ENCODE measurements at regions not wholly inside any gene's neighbourhood (a gene's known extent, or its start where the extent isn't known, plus 50 kb on each side); places are given as distances from the start of the nearest gene placed in this dataset.

GRCh38 chr3:16790432-16791400, 94.0 kb upstream of the PLCL2 start:
- no peaks in the 10 kb centered on the region for H3K27me3 ChIP-seq
- H3K4me3 ChIP-seq = no peak overlapping the region
- no peak overlapping the region for H3K27ac ChIP-seq
- intact Hi-C loops (cut with DNase I; ENCODE audit: low total_unique reads) (no loop called here), in situ Hi-C loops (cut with MboI; ENCODE audit: low pct_ligation_motif_present in 1 of 4, low pct_unique_long_range_greater_than_20kb in 1 of 4, low sequenced_read_pairs in 3 of 4) (no loop called here)
- no peak for DNase-seq
- TF ChIP-seq POLR2AphosphoS5 (IDR thresholded peaks at IDR 0.05) = no peak
- no peak for TF ChIP-seq EP300 (IDR thresholded peaks at IDR 0.05; ENCODE audit: low read depth)
- no peak for TF ChIP-seq CTCF (IDR thresholded peaks at IDR 0.05)
- no peak for TF ChIP-seq POLR2A (IDR thresholded peaks at IDR 0.05)
- no peaks in the 10 kb centered on the region for H3K9me3 ChIP-seq
- no peaks in the 10 kb centered on the region for H3K36me3 ChIP-seq
- 86 to 94% methylated on average over 4 to 7 of the region's 7 CpGs for WGBS, 2 donors (ENCODE audit: low coverage in 1 of 2)
- H3K4me1 ChIP-seq = peaks cover 0 to 3% (median 0%) of the 10 kb centered on the region in 4 donors

GRCh38 chr3:16793321-16793720, 91.4 kb upstream of the PLCL2 start:
- H3K36me3 ChIP-seq = no peaks in the 10 kb centered on the region
- TF ChIP-seq EP300 (IDR thresholded peaks at IDR 0.05; ENCODE audit: low read depth) = no peak
- no peak for TF ChIP-seq POLR2AphosphoS5 (IDR thresholded peaks at IDR 0.05)
- TF ChIP-seq POLR2A (IDR thresholded peaks at IDR 0.05) = no peak
- no peak for DNase-seq
- H3K9me3 ChIP-seq = no peaks in the 10 kb centered on the region
- no peaks in the 10 kb centered on the region for H3K27me3 ChIP-seq
- in situ Hi-C loops (cut with MboI; ENCODE audit: low pct_ligation_motif_present in 1 of 4, low pct_unique_long_range_greater_than_20kb in 1 of 4, low sequenced_read_pairs in 3 of 4) (no loop called here), intact Hi-C loops (cut with DNase I; ENCODE audit: low total_unique reads) (no loop called here)
- 74 to 100% methylated on average over 1 to 5 of the region's 5 CpGs for WGBS, 2 donors (ENCODE audit: low coverage in 1 of 2)
- no peak overlapping the region for H3K4me3 ChIP-seq
- H3K27ac ChIP-seq = no peak overlapping the region
- H3K4me1 ChIP-seq = peaks cover 0 to 3% (median 0%) of the 10 kb centered on the region in 4 donors

GRCh38 chr3:16794257-16794656, 90.5 kb upstream of the PLCL2 start:
- no peak for DNase-seq
- Histone ChIP-seq H3K4me3 (no peak overlapping the region), H3K4me1 (peaks cover 0 to 3% (median 0%) of the 10 kb centered on the region in 4 donors), H3K36me3 (no peaks in the 10 kb centered on the region), H3K27ac (no peak overlapping the region), H3K9me3 (no peaks in the 10 kb centered on the region), H3K27me3 (no peaks in the 10 kb centered on the region)
- intact Hi-C loops (cut with DNase I; ENCODE audit: low total_unique reads) = no loop called here
- in situ Hi-C loops (cut with MboI; ENCODE audit: low pct_ligation_motif_present in 1 of 4, low pct_unique_long_range_greater_than_20kb in 1 of 4, low sequenced_read_pairs in 3 of 4) = no loop called here
- TF ChIP-seq POLR2AphosphoS5 (IDR thresholded peaks at IDR 0.05) = no peak
- no peak for TF ChIP-seq CTCF (IDR thresholded peaks at IDR 0.05)

- DNase-seq = no peak
- H3K9me3 ChIP-seq = no peaks in the 10 kb centered on the region
- in situ Hi-C loops (cut with MboI; ENCODE audit: low pct_ligation_motif_present in 1 of 4, low pct_unique_long_range_greater_than_20kb in 1 of 4, low sequenced_read_pairs in 3 of 4) = no loop called here
- H3K27me3 ChIP-seq = no peaks in the 10 kb centered on the region
- WGBS, 2 donors (ENCODE audit: low coverage in 1 of 2) = 57 to 59% methylated on average over 2 of the region's 2 CpGs
- TF ChIP-seq EP300 (IDR thresholded peaks at IDR 0.05; ENCODE audit: low read depth) = no peak
- no peak for TF ChIP-seq CTCF (IDR thresholded peaks at IDR 0.05)
- no peak for TF ChIP-seq POLR2A (IDR thresholded peaks at IDR 0.05)
- TF ChIP-seq POLR2AphosphoS5 (IDR thresholded peaks at IDR 0.05) = no peak
- no peaks in the 10 kb centered on the region for H3K4me1 ChIP-seq
- no peak overlapping the region for H3K27ac ChIP-seq
- intact Hi-C loops (cut with DNase I; ENCODE audit: low total_unique reads) = no loop called here
- H3K36me3 ChIP-seq = no peaks in the 10 kb centered on the region
- no peak overlapping the region for H3K4me3 ChIP-seq
These were observed 89.2 kb upstream of the PLCL2 start for GRCh38 chr3:16795581-16795980.

Data from transverse colon (tissue), 4 donors.